Epithelial cell of prostate (primary cell): ENCODE measurements at regions not wholly inside any gene's neighbourhood (a gene's known extent, or its start where the extent isn't known, plus 50 kb on each side); places are given as distances from the start of the nearest gene placed in this dataset.
"Not testable (repeated sequence)": the region's sequence is repeated elsewhere in the genome, so short reads cannot be mapped to it uniquely, and the experiment has no call there.

ENCODE experiments used
- DNase-seq: peaks from one replicate; pipeline ENCODE4 v3.0.0-alpha.2; 2011; ENCODE audit warnings: low read depth, low spot score
- H3K27ac ChIP-seq: fragments of 450-650 bp; 2 replicates; pipeline ENCODE4 v1.5.1; 2017; ENCODE audit warnings: mild to moderate bottlenecking

DNA sequence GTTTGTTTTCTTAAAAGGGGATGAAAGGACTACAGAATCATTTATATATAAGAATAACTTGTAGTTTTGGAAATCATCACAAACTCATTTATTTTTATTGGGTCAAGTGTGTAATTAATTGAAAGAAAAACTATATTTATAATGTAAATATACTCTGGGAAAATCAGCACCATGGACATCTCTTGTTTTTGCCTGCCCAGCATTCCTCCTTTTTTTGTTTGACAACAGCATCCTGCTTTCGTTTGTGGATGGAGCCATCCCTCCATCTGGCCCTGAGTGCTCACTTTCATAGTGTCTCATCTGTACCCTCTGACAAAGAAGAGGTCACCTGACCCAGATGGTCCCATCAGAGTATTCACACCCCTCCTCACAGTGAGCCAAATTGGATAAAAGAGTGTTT, 308.2 kb upstream of the HTR1E start:
- H3K27ac ChIP-seq: no peak overlapping the region
- DNase-seq: no peak

DNA sequence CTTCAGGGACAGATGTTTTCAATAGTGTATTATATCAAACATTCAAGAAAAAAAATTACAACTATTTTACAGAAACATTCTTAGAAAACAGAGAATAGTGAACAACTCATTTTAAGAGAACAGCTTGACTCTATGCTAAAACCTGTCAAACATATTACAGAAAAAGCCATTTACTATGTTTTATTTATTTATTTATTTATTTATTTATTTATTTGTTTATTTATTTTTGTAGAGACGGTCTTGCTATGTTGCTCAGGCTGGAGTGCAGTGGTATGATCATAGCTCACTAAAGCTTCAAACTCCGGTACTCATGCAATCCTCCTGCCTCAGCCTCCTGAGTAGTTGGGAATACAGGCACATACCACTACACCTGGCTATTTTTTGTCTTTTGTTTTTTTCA, 317.9 kb upstream of the HTR1E start:
- H3K27ac ChIP-seq: no peak overlapping the region
- DNase-seq: no peak

DNA sequence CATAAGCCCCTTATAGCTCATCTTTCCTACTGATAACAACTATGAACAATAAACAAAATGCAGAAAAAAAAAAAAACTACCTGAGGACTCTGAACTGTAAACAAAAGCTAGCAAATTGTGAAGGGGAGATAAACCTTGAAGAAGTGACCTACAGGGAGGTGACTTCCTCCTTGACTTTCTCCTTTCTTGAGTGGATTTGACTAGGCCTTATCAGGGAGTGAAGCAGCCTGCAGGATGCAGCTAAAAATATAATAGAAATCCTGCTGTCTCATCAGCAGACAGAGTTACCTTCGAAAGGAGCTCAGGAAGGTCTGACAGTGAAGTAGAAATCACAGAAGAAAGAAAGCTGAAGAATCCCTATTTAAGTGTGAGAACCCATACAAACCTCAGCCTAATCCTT, 322.0 kb upstream of the HTR1E start:
- no peak overlapping the region for H3K27ac ChIP-seq
- DNase-seq: no peak

DNA sequence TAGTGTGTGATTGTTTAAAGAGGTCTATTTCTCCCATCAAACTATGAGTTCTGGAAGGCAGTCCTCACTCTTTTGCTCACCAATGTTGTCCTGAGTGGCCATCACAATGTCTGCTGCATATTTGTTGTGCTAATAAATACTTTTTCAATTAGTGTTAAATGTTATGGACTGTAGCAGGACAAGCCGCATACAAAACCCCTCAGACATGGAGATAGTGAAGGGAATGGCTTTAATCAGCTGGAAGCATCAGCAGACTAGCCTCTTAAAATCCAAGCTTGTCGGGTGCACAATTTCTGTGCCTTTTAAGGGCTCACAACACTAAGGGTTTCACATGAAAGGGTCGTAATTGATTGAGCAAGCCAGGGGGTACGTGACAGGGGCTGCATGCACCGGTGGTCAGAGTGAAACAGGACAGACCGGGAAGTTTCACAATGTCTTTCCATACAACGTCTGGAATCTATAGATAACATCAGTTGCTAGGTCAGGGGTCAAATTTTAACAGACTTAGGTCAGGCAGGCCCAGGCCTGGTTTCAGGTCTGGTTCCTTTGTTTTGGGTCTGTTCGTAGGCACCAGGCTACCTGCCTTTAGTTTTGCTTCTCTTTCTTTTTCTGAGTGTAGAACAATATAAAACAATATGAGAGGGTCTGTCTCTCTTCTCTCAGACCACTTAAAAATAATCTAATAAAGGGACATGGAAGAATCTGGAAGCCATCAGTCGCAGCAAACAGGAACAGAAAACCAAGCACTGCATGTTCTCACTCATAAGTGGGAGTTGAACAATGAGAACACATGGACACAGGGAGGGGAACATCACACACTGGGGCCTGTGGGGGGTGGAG, 327.6 kb upstream of the HTR1E start:
- no peak for DNase-seq
- H3K27ac ChIP-seq: no peak overlapping the region

DNA sequence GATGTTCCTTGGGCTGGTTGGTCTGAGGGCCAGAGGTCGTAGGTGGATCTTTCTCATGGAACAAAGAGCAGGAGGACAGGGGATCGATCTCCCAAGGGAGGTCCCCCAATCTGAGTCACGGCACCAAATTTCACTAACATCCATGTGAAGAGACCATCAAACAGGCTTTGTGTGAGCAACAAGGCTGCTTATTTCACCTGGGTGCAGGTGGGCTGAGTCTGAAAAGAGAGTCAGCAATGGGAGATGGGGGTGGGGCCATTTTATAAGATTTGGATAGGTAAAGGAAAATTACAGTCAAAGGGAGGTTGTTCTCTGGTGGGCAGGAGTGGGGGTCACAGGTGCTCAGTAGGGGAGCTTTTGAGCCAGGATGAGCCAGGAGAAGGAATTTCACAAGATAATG, 334.0 kb upstream of the HTR1E start:
- not testable (repeated sequence) for DNase-seq

DNA sequence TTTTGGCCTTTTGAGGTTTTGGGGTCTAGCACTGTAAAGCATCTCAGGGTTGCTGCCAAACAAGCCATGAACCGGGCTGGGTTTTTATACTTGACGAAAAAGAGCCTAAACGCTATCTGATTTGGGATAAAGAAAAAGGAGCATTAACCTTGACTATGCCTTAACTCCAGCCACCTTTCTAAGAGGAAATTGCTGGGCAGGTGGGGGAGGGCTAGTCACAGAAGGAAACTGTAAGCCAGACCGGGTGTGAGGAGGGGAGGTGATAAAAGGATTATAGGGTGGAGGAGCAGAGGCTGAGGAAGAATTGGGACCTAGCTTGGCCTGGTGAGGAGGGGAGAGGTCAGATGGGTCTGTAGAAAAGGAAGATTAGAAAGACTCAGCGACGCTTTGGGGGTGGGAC, 335.2 kb upstream of the HTR1E start:
- not testable (repeated sequence) for DNase-seq, H3K27ac ChIP-seq

More for the DNA sequence above, 334.0 kb upstream of the HTR1E start:
- not testable (repeated sequence) for H3K27ac ChIP-seq

DNA sequence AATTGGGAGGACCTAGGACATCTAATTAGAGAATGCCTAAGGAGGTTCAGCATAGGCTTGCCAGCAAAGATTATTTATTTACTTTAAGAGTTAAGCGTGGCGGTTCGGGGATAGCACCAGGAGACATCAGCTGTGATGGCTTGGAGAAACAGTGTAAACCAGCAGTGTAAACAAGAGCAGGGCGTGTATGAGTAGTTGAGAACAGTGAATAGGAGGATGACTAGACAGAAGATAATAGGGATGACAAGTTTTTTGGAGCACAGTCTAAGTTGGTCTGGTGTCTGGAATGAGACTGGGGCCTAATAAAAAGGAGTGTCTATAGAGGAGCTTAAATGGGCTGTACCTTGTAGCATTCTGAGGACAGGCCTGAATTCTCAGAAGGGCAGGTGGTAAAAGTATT, 338.4 kb upstream of the HTR1E start:
- not testable (repeated sequence) for H3K27ac ChIP-seq, DNase-seq

DNA sequence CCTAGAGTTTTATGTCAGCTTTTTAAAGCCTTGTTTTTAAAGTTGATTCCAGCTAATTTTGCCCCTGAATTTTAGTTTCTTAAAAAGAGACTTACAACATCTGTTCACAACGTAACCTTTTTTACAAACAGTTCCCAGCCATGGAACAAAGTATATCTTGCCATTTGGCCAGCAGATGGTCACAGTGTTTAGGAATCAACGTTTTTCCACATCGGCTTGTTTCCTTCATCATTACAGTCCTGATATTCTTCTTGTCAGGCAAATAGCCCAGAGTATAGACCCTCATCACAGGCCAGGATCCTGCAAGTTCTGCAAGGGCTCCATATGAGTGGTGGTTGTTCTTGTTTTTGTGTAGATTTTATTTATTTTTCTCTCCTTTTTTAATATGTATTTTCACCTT, 341.7 kb upstream of the HTR1E start:
- no peak overlapping the region for H3K27ac ChIP-seq
- DNase-seq: no peak

DNA sequence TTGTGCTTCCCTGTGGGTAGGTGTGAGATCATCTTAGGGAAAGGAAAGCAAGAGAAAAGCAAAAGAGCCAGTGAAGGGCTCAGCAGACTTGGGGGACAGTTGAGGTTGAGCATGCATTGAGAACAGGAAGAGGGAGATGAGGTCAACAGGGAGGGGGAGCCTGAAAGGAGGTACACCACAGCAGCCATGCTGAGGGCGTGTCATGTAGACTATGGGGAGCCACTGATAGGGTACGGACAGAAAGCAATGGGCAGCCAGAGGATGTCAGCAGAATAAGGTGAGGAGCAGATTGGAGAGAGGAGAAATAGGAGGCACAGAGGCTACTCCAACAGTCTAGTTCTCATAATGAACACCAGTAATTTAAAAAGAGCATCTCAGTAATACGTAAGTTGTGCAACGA, 351.1 kb upstream of the HTR1E start:
- H3K27ac ChIP-seq: no peak overlapping the region
- no peak for DNase-seq

DNA sequence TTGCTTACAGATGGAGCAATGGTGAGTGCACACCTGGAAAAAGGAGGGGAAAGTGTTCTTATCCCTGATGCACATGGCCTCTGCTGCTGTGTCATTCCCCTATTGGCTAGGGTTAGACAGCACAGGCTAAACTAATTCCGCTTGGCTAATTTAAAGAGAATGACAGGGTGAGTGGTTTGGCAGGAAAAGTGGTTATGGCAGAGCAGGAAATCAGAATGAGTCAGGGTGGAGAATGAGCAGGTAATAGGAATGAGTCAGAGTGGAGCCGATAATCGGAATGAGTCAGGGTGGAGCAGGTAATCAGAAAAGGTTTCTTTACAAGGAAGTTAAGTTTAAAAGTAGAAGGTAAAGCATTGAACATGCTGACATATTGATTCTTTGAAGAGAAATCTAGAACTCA, 355.5 kb upstream of the HTR1E start:
- peak; percentile 10 for DNase-seq

DNA sequence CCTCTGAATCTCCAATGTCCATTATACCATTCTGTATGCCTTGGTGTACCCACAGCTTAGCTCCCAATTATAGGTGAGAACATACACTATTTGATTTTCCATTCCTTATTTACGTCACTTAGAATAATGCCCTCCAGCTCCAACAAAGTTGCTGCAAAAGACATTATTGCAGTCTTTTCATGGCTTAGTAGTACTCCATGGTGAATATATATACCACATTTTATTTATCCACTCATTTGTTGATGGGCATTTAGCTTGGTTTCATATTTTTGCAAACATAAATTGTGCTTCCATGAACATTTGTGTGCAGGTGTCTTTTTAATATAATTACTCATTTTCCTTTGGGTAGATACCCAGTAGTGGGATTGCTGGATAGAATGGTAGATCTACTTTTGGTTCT, 374.1 kb upstream of the HTR1E start:
- no peak for DNase-seq
- no peak overlapping the region for H3K27ac ChIP-seq

More for the DNA sequence above, 355.5 kb upstream of the HTR1E start:
- H3K27ac ChIP-seq: peak overlapping the region; percentile 9

DNA sequence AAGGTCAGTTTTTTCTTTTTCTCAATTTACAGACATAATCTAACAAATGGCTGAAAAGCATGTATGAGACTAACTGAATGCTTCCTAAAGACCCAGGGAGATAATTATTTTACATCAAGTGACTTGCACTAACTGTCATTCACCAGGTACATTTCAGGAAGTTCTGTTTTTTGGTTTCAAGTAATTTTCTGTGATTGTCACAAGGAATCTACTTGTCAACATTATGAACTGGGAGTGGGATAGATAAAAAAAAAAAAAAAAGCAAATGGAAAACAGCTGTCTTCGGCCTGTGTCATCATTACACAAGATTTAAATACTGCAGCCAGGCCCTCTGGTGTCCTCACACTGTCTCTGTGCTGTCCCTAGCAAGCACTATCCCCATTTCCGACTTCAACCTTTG, 379.0 kb upstream of the HTR1E start:
- no peak overlapping the region for H3K27ac ChIP-seq
- no peak for DNase-seq

DNA sequence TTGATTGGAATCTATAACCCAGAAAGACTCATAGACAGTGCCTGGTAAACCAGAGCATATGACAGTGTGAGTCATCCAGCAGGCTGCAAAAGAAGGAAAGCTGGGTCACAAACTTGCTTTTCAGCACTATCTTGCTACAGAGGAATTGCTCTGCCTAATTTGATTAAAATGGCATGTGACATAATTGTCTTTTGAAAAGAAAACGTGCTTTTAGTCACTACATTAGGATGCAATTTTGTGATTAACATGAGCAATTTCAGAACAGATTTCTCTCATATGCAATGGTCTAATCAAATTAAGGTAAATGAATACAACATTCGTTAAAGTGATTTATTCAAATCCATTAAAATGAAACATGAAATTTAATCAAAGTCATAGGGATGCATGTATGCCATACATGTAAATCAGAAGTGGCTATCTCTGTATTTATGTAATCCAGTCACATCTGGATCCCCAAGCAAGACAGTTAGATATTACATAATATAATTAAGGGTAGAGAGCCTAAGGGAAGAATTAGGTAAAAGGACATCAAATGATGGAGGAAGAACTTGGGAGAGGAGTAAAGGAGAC, 400.0 kb upstream of the HTR1E start:
- no peak for DNase-seq
- H3K27ac ChIP-seq: no peak overlapping the region

DNA sequence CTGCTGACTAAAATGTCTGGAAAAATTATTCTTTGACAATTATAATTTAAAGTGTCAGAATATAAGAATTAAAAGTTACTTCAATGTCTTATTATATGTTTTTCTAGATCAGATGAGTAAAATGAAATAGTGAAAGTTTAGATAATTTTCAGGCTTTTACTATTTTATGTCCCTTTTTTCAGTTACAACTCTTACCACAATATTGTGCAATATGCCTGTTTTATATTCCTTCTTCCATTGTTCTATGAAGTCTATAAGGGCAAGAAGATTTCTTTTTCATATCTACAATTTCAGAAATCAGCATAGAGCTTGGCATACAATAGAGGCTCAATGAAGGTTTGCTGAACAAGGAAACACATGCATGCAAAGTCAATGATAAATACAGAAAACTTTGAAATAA, 401.2 kb upstream of the HTR1E start:
- H3K27ac ChIP-seq: no peak overlapping the region
- no peak for DNase-seq

DNA sequence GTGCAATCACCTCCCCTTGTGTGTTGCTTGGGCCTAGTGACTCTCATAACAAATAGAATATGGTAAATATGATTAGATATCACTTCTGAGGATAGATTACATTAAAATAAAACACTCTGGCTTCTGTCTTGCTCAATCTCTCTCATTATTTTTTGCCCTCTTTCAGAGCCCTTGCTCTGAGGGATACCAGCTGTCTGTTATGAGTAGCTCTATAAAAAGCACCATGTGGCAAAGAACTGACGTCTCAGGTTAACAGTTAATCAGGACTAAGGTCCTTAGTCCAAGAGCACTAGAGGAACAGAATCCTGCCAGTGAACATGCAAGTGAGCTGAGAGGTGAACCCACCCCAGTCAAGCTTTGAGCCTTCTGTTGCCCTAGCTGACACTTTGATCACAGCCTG, 402.2 kb upstream of the HTR1E start:
- no peak overlapping the region for H3K27ac ChIP-seq
- DNase-seq: no peak

DNA sequence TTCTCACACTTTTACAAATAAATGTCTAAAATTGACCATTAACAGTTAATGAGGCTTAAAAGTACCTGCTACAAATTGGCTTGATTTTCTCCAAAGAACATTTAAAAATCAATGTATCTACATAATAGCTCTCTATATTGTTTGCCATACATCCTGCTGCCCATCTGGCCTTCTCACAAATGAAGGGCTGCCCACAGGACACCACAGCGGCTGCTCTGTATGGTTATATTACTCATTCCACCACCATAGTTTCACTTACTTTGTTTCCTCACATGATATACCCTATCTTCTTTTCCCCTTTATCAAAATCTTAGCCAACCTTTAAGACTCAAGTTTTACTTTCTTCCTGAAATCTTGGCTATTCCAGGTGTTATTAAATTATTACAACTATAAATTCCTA, 407.7 kb upstream of the HTR1E start:
- no peak overlapping the region for H3K27ac ChIP-seq
- DNase-seq: no peak

DNA sequence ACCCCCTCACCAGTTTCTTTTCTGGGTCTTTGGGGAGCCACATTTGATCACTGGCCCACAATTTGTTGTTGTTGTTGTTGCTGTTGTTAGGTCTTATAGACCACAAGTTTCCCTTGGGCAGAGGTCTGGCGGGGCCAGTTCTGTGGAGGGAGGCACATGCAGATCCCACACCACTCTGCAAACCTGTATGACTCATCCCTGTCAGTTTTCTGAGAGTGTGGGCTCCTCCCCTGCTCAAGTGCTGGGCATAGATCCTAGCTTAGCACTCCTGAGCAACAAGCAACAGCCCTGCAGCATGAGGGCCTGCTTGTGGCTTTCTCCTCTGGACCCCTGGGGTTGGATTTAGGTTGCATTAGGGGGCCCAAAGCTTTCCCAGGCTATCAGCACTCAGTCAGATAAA, 411.1 kb upstream of the HTR1E start:
- H3K27ac ChIP-seq: no peak overlapping the region
- no peak for DNase-seq

DNA sequence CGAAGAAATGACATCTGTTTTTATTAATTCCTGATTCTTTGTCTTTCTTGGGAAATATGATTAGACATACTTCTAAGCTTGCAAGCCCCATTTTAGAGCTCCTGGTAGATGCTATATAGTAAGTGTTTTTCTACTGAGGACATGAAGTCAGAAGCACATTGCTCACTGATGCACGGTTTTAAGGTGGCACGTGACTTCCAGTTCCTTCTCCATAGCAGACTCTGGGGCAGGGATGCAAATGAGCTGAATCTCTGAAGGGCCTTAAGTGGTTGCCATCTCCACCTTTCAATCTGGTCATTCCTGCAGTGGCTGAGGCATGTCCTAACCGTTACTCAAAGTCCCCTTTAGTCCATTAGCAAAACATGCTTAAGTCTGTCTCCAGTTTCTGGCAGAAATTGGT, 421.2 kb upstream of the HTR1E start:
- no peak for DNase-seq
- no peak overlapping the region for H3K27ac ChIP-seq

DNA sequence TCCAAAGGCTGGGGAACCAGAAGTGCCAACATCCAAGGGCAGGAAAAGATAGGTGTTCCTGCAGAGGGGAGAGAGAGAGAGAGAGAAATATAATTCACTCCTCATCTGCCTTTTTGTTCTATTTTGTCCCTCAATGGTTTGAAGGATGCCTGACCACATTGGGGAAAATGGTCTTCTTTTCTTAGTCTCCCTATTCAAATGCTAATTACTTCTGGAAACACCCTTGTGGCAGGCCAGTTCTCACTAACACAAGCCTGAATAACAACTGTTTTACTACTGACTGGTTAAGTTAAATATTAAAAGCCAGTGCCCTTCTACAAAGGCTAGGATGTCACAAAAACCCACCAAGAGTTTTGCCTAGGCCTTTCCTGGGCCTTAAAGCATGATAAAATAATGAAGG, 425.4 kb upstream of the HTR1E start:
- DNase-seq: no peak
- no peak overlapping the region for H3K27ac ChIP-seq

DNA sequence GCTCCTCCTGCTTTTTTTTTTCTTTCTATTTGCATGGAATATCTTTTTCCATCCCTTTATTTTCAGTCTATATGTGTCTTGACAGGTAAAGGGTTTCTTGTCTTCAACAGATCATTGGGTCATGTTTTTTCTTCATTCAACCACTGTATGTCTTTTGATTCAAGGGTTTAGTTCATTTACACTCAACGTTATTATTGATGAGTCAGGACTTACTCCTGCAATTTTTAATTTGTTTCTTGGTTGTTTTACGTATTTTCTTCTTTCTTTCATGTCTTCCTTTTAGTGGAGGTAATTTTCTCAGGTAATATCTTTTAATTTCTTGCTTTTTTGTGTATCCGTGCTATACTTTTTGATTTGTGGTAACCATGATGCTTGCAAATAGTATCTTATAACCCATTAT, 429.1 kb upstream of the HTR1E start:
- H3K27ac ChIP-seq: no peak overlapping the region
- DNase-seq: no peak

DNA sequence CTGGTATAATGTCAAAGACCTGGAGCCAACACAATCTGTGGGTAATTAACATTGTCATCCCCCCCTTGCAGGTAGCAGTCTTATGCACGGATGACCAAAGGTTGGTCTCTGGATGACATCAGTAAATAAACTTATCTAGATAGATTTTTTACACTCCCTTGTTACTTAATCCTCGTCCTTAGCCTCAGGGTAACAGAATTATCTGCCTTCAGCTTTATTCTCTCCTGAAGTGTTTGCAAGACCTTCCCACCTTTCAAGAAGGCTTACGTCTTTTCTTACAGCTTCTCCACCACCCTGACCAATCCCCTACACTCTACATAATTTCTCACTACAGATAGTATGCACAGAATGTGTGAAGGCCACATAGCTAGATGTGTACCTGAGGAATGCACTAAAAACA, 434.8 kb upstream of the HTR1E start:
- no peak for DNase-seq
- H3K27ac ChIP-seq: no peak overlapping the region

DNA sequence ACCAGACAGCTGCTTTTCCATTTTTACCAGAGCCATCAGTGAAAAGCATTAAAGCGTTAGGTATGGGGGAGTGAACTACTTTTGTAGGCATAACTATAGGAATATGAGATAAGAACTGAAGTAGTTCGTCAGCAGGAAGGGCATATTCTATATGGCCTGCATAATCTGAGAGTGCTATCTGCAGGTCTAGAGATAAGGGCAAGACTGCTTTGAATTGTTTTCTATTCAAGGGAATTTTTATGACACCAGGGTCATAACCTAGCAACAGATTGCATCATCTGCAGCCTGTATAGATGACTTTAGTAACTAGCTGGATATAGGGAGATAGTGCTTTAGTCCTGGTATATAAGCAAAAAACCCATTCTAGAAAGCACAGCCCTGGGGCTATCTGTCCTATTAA, 437.3 kb upstream of the HTR1E start:
- DNase-seq: no peak
- H3K27ac ChIP-seq: no peak overlapping the region
